Fibroblast of lung (primary cell): ENCODE measurements at regions not wholly inside any gene's neighbourhood (a gene's known extent, or its start where the extent isn't known, plus 50 kb on each side); places are given as distances from the start of the nearest gene placed in this dataset.

Experiments used
- DNase-seq, 2 donors: peaks; one replicate each; pipeline versions ENCODE4 v3.0.0 to v3.0.0-alpha.2; 2010; ENCODE audit warnings: low read depth in 2 of 2
- H2AFZ ChIP-seq: 2 replicates; pipeline ENCODE4 v1.5.1; 2012; ENCODE audit warnings: low read length, control low read depth, inconsistent platforms
- H3K27ac ChIP-seq: 2 replicates; pipeline ENCODE4 v1.5.1; 2011; ENCODE audit warnings: low read length, control low read depth; ENCODE audit not compliant: insufficient read depth
- H3K27me3 ChIP-seq: 2 replicates; pipeline ENCODE4 v1.5.1; 2011; ENCODE audit warnings: mild to moderate bottlenecking, low read length; ENCODE audit not compliant: control insufficient read depth, insufficient read depth
- H3K36me3 ChIP-seq: 2 replicates; pipeline ENCODE4 v1.5.1; 2011; ENCODE audit warnings: low read length; ENCODE audit not compliant: control insufficient read depth, insufficient read depth
- H3K4me1 ChIP-seq: 2 replicates; pipeline ENCODE4 v1.5.1; 2011; ENCODE audit warnings: low read length; ENCODE audit not compliant: control insufficient read depth, insufficient read depth; ENCODE audit errors: extremely low read depth
- H3K4me2 ChIP-seq: 2 replicates; pipeline ENCODE4 v1.5.1; 2011; ENCODE audit warnings: low read length, control low read depth; ENCODE audit not compliant: insufficient read depth; ENCODE audit errors: extremely low read depth
- H3K4me3 ChIP-seq, 4 experiments: fragments of 200-600 bp in 1 of 4; sonication (generic) in 1 of 4; replicated peaks in 1 of 4; 2 replicates each; pipeline ENCODE4 v1.5.1; 2011 to 2016; ENCODE audit warnings: low read length in 4 of 4, low read depth in 3 of 4, mild to moderate bottlenecking in 3 of 4, control low read depth in 2 of 4, inconsistent platforms in 1 of 4, mixed read lengths in 1 of 4; ENCODE audit not compliant: insufficient read depth in 1 of 4; ENCODE audit errors: control extremely low read depth in 1 of 4
- H3K79me2 ChIP-seq: 2 replicates; pipeline ENCODE4 v1.5.1; 2012; ENCODE audit warnings: mild to moderate bottlenecking, low read length, inconsistent platforms; ENCODE audit not compliant: control insufficient read depth, insufficient read depth
- H3K9ac ChIP-seq: 2 replicates; pipeline ENCODE4 v1.5.1; 2011; ENCODE audit warnings: mild to moderate bottlenecking, low read length, control low read depth; ENCODE audit not compliant: insufficient read depth
- H3K9me3 ChIP-seq: 2 replicates; pipeline ENCODE4 v1.5.1; 2012; ENCODE audit warnings: low read depth, low read length; ENCODE audit not compliant: control insufficient read depth, insufficient read depth
- H4K20me1 ChIP-seq: 2 replicates; pipeline ENCODE4 v1.5.1; 2011; ENCODE audit warnings: low read length; ENCODE audit not compliant: control insufficient read depth, insufficient read depth; ENCODE audit errors: extremely low read depth
- CTCF ChIP-seq, 2 donors: IDR thresholded peaks in 1 of 2; conservative IDR thresholded peaks in 1 of 2; 1 replicate in 1 of 2; 2 replicates in 1 of 2; pipeline ENCODE4 v1.5.1; 2011 to 2012; ENCODE audit warnings: low read length in 2 of 2, control low read depth in 1 of 2, inconsistent platforms in 1 of 2, low read depth in 1 of 2, mild to moderate bottlenecking in 1 of 2
- EZH2 ChIP-seq: IDR thresholded peaks from 2 replicates; pipeline ENCODE4 v1.5.1; 2012; ENCODE audit warnings: low read length, control low read depth, mild to moderate bottlenecking; ENCODE audit errors: missing control alignments

- H3K9ac ChIP-seq: no peak overlapping the region
- DNase-seq: no peak
- no peak overlapping the region for H3K4me3 ChIP-seq
- H4K20me1 ChIP-seq: no peaks in the 10 kb centered on the region
- H3K36me3 ChIP-seq: no peaks in the 10 kb centered on the region
- H3K4me1 ChIP-seq: no peaks in the 10 kb centered on the region
- TF ChIP-seq CTCF (conservative IDR thresholded peaks at IDR 0.05 in 1 of 2, IDR thresholded peaks at IDR 0.05 in 1 of 2; ENCODE audit: low read depth in 1 of 2, low read length in 2 of 2): no peak
- TF ChIP-seq EZH2: no peak
- H3K27me3 ChIP-seq: no peaks in the 10 kb centered on the region
- H3K79me2 ChIP-seq: no peaks in the 10 kb centered on the region
- H2AFZ ChIP-seq: no peak overlapping the region
- H3K4me2 ChIP-seq: no peak overlapping the region
- no peak overlapping the region for H3K27ac ChIP-seq
- H3K9me3 ChIP-seq: no peaks in the 10 kb centered on the region
Measured at GRCh38 chr4:176858839-176859238, 66.1 kb upstream of the VEGFC start.

- no peaks in the 10 kb centered on the region for H3K4me1 ChIP-seq
- DNase-seq: no peak
- TF ChIP-seq CTCF (conservative IDR thresholded peaks at IDR 0.05 in 1 of 2, IDR thresholded peaks at IDR 0.05 in 1 of 2; ENCODE audit: low read depth in 1 of 2, low read length in 2 of 2): no peak
- TF ChIP-seq EZH2: no peak
- H3K27me3 ChIP-seq: no peaks in the 10 kb centered on the region
- no peak overlapping the region for H3K9ac ChIP-seq
- no peak overlapping the region for H3K27ac ChIP-seq
- H4K20me1 ChIP-seq: no peaks in the 10 kb centered on the region
- H3K79me2 ChIP-seq: no peaks in the 10 kb centered on the region
- no peak overlapping the region for H3K4me3 ChIP-seq
- no peaks in the 10 kb centered on the region for H3K9me3 ChIP-seq
- H3K36me3 ChIP-seq: no peaks in the 10 kb centered on the region
- no peak overlapping the region for H3K4me2 ChIP-seq
- H2AFZ ChIP-seq: no peak overlapping the region
Measured at GRCh38 chr4:176864238-176864637, 71.5 kb upstream of the VEGFC start.

GRCh38 chr4:176868676-176869075 is 76.0 kb upstream of the VEGFC start:
- H3K4me3 ChIP-seq: no peak overlapping the region
- no peaks in the 10 kb centered on the region for H3K27me3 ChIP-seq
- DNase-seq: no peak
- no peak overlapping the region for H3K4me2 ChIP-seq
- H3K36me3 ChIP-seq: no peaks in the 10 kb centered on the region
- H4K20me1 ChIP-seq: no peaks in the 10 kb centered on the region
- H3K79me2 ChIP-seq: no peaks in the 10 kb centered on the region
- no peaks in the 10 kb centered on the region for H3K9me3 ChIP-seq
- H3K4me1 ChIP-seq: no peaks in the 10 kb centered on the region
- H2AFZ ChIP-seq: no peak overlapping the region
- H3K9ac ChIP-seq: no peak overlapping the region
- TF ChIP-seq CTCF (conservative IDR thresholded peaks at IDR 0.05 in 1 of 2, IDR thresholded peaks at IDR 0.05 in 1 of 2; ENCODE audit: low read depth in 1 of 2, low read length in 2 of 2) (no peak), EZH2 (no peak)
- H3K27ac ChIP-seq: no peak overlapping the region
